IgD-negative memory B cell (primary cell): ENCODE measurements at regions not wholly inside any gene's neighbourhood (a gene's known extent, or its start where the extent isn't known, plus 50 kb on each side); places are given as distances from the start of the nearest gene placed in this dataset.
A peak's percentile ranks its signal among the peaks of the same experiment; 100 is the strongest.

Source experiments
- H3K27ac Mint-ChIP-seq, 3 donors: one replicate each; pipeline ENCODE4 v1.8.0; 2020 to 2022; ENCODE audit warnings: mild to moderate bottlenecking in 3 of 3, mixed read lengths in 3 of 3, moderate library complexity in 1 of 3
- H3K27me3 Mint-ChIP-seq: one replicate; pipeline ENCODE4 v1.8.0; 2021; ENCODE audit warnings: mixed read lengths
- H3K36me3 Mint-ChIP-seq: one replicate; pipeline ENCODE4 v1.8.0; 2020; ENCODE audit warnings: mild to moderate bottlenecking, mixed read lengths
- H3K4me1 Mint-ChIP-seq, 3 donors: one replicate each; pipeline ENCODE4 v1.8.0; 2020 to 2022; ENCODE audit warnings: mixed read lengths in 3 of 3, mild to moderate bottlenecking in 1 of 3
- H3K4me3 Mint-ChIP-seq, 4 donors: one replicate each; pipeline ENCODE4 v1.8.0; 2020 to 2022; ENCODE audit warnings: mild to moderate bottlenecking in 4 of 4, mixed read lengths in 4 of 4, moderate library complexity in 3 of 4
- H3K9me3 Mint-ChIP-seq, 3 donors: one replicate each; pipeline ENCODE4 v1.8.0; 2020 to 2021; ENCODE audit warnings: mixed read lengths in 3 of 3, mild to moderate bottlenecking in 1 of 3

- H3K27ac Mint-ChIP-seq, result no peak overlapping the region
- H3K9me3 Mint-ChIP-seq, result peaks cover 0 to 27% (median 4%) of the 10 kb centered on the region in 3 donors
- no peaks in the 10 kb centered on the region for H3K4me1 Mint-ChIP-seq
- no peak overlapping the region for H3K4me3 Mint-ChIP-seq
- H3K36me3 Mint-ChIP-seq, result no peaks in the 10 kb centered on the region
- H3K27me3 Mint-ChIP-seq, result no peaks in the 10 kb centered on the region
Observed at GRCh38 chr10:43771675-43772074, 123.0 kb upstream of the ZNF32 start.

GRCh38 chr10:43765516-43765915 is 116.8 kb upstream of the ZNF32 start:
- Mint-ChIP-seq H3K4me1 (no peaks in the 10 kb centered on the region), H3K36me3 (peaks cover 3% of the 10 kb centered on the region), H3K4me3 (no peak overlapping the region), H3K9me3 (peaks cover 0 to 20% (median 3%) of the 10 kb centered on the region in 3 donors), H3K27ac (peak overlapping the region in 1 of 3 donors; percentile 35), H3K27me3 (no peaks in the 10 kb centered on the region)

GRCh38 chr10:43763846-43764245 is 115.2 kb upstream of the ZNF32 start:
- H3K27me3 Mint-ChIP-seq, result no peaks in the 10 kb centered on the region
- H3K9me3 Mint-ChIP-seq, result peaks cover 0 to 19% (median 2%) of the 10 kb centered on the region in 3 donors
- H3K4me1 Mint-ChIP-seq, result no peaks in the 10 kb centered on the region
- no peak overlapping the region for H3K27ac Mint-ChIP-seq
- no peak overlapping the region for H3K4me3 Mint-ChIP-seq
- peaks cover 3% of the 10 kb centered on the region for H3K36me3 Mint-ChIP-seq

- Mint-ChIP-seq H3K9me3 (no peaks in the 10 kb centered on the region), H3K4me3 (no peak overlapping the region), H3K36me3 (no peaks in the 10 kb centered on the region), H3K27me3 (no peaks in the 10 kb centered on the region), H3K27ac (no peak overlapping the region), H3K4me1 (no peaks in the 10 kb centered on the region)
Observed at GRCh38 chr10:43760514-43760913, 111.8 kb upstream of the ZNF32 start.

- Mint-ChIP-seq H3K27ac (peak overlapping the region in 1 of 3 donors; percentile 81), H3K4me1 (no peaks in the 10 kb centered on the region), H3K4me3 (no peak overlapping the region), H3K9me3 (no peaks in the 10 kb centered on the region), H3K36me3 (no peaks in the 10 kb centered on the region), H3K27me3 (no peaks in the 10 kb centered on the region)
Observed at GRCh38 chr10:43759216-43759615, 110.5 kb upstream of the ZNF32 start.

- H3K9me3 Mint-ChIP-seq, result no peaks in the 10 kb centered on the region
- no peaks in the 10 kb centered on the region for H3K36me3 Mint-ChIP-seq
- H3K4me3 Mint-ChIP-seq, result no peak overlapping the region
- no peaks in the 10 kb centered on the region for H3K4me1 Mint-ChIP-seq
- H3K27ac Mint-ChIP-seq, result no peak overlapping the region
- no peaks in the 10 kb centered on the region for H3K27me3 Mint-ChIP-seq
Observed at GRCh38 chr10:43756341-43756740, 107.7 kb upstream of the ZNF32 start.

GRCh38 chr10:43754569-43755260 is 106.0 kb upstream of the ZNF32 start:
- no peaks in the 10 kb centered on the region for H3K9me3 Mint-ChIP-seq
- H3K4me1 Mint-ChIP-seq, result no peaks in the 10 kb centered on the region
- no peak overlapping the region for H3K27ac Mint-ChIP-seq
- H3K36me3 Mint-ChIP-seq, result no peaks in the 10 kb centered on the region
- no peaks in the 10 kb centered on the region for H3K27me3 Mint-ChIP-seq
- no peak overlapping the region for H3K4me3 Mint-ChIP-seq

GRCh38 chr10:43753397-43754061 is 104.8 kb upstream of the ZNF32 start:
- Mint-ChIP-seq H3K4me3 (no peak overlapping the region), H3K9me3 (no peaks in the 10 kb centered on the region), H3K4me1 (no peaks in the 10 kb centered on the region), H3K36me3 (no peaks in the 10 kb centered on the region), H3K27ac (peak overlapping the region in 1 of 3 donors; percentile 71), H3K27me3 (no peaks in the 10 kb centered on the region)

- peak overlapping the region in 1 of 3 donors; percentile 71 for H3K27ac Mint-ChIP-seq
- no peaks in the 10 kb centered on the region for H3K4me1 Mint-ChIP-seq
- H3K27me3 Mint-ChIP-seq, result no peaks in the 10 kb centered on the region
- no peak overlapping the region for H3K4me3 Mint-ChIP-seq
- H3K36me3 Mint-ChIP-seq, result no peaks in the 10 kb centered on the region
- no peaks in the 10 kb centered on the region for H3K9me3 Mint-ChIP-seq
Observed at GRCh38 chr10:43752682-43753081, 104.0 kb upstream of the ZNF32 start.

- Mint-ChIP-seq H3K27ac (no peak overlapping the region), H3K4me1 (no peaks in the 10 kb centered on the region), H3K4me3 (no peak overlapping the region), H3K27me3 (no peaks in the 10 kb centered on the region), H3K36me3 (no peaks in the 10 kb centered on the region), H3K9me3 (no peaks in the 10 kb centered on the region)
Observed at GRCh38 chr10:43751646-43752045, 103.0 kb upstream of the ZNF32 start.

GRCh38 chr10:43749940-43750552 is 101.4 kb upstream of the ZNF32 start:
- no peak overlapping the region for H3K4me3 Mint-ChIP-seq
- H3K27ac Mint-ChIP-seq, result no peak overlapping the region
- H3K4me1 Mint-ChIP-seq, result no peaks in the 10 kb centered on the region
- no peaks in the 10 kb centered on the region for H3K27me3 Mint-ChIP-seq
- no peaks in the 10 kb centered on the region for H3K9me3 Mint-ChIP-seq
- H3K36me3 Mint-ChIP-seq, result no peaks in the 10 kb centered on the region

- H3K27ac Mint-ChIP-seq, result no peak overlapping the region
- H3K9me3 Mint-ChIP-seq, result no peaks in the 10 kb centered on the region
- no peak overlapping the region for H3K4me3 Mint-ChIP-seq
- H3K27me3 Mint-ChIP-seq, result no peaks in the 10 kb centered on the region
- no peaks in the 10 kb centered on the region for H3K36me3 Mint-ChIP-seq
- H3K4me1 Mint-ChIP-seq, result no peaks in the 10 kb centered on the region
Observed at GRCh38 chr10:43749145-43749576, 100.5 kb upstream of the ZNF32 start.

- no peaks in the 10 kb centered on the region for H3K36me3 Mint-ChIP-seq
- H3K27ac Mint-ChIP-seq, result no peak overlapping the region
- H3K4me3 Mint-ChIP-seq, result no peak overlapping the region
- no peaks in the 10 kb centered on the region for H3K4me1 Mint-ChIP-seq
- no peaks in the 10 kb centered on the region for H3K9me3 Mint-ChIP-seq
- no peaks in the 10 kb centered on the region for H3K27me3 Mint-ChIP-seq
Observed at GRCh38 chr10:43748560-43748959, 99.9 kb upstream of the ZNF32 start.

- Mint-ChIP-seq H3K9me3 (no peaks in the 10 kb centered on the region), H3K4me3 (no peak overlapping the region), H3K27me3 (no peaks in the 10 kb centered on the region), H3K4me1 (no peaks in the 10 kb centered on the region), H3K36me3 (no peaks in the 10 kb centered on the region), H3K27ac (no peak overlapping the region)
Observed at GRCh38 chr10:43746906-43747305, 98.2 kb upstream of the ZNF32 start.

GRCh38 chr10:43739161-43739560 is 90.5 kb upstream of the ZNF32 start:
- Mint-ChIP-seq H3K27ac (no peak overlapping the region), H3K4me3 (no peak overlapping the region), H3K9me3 (no peaks in the 10 kb centered on the region), H3K36me3 (no peaks in the 10 kb centered on the region), H3K4me1 (no peaks in the 10 kb centered on the region), H3K27me3 (no peaks in the 10 kb centered on the region)

GRCh38 chr10:43737003-43737402 is 88.3 kb upstream of the ZNF32 start:
- Mint-ChIP-seq H3K4me1 (no peaks in the 10 kb centered on the region), H3K36me3 (no peaks in the 10 kb centered on the region), H3K4me3 (no peak overlapping the region), H3K27me3 (peaks cover 3% of the 10 kb centered on the region), H3K27ac (no peak overlapping the region), H3K9me3 (no peaks in the 10 kb centered on the region)
